ENCODE measurements at regions not wholly inside any gene's neighbourhood (a gene's known extent, or its start where the extent isn't known, plus 50 kb on each side); places are given as distances from the start of the nearest gene placed in this dataset.

DNA sequence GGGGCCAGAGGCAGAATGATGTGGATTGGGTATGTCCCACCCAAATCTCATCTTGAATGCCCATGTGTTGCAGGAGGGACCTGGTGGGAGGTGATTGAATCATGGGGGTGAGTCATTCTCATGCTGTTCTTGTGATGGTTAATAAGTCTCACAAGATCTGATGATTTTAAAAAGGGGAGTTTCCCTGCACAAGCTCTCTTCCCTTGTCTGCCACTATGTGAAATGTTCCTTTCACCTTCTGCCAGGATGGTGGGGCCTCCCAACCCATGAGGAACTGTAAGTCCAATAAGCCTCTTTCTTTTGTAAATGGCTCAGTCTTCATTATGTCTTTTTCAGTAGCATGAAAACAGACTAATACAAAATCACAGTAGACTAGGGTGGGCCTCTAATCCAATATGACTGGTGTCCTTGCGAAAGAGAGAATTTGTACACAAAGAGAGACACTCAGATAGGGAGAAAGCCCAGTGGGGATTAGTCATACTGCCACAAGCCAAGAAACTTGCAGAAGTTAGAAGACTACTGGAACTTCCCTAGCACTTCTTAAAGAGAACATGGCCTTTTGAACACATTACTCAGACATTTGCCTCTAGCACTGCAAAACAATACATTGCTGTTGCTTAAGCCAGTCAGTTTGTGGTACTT is 68.4 kb downstream of the ANXA1 start:
- Histone ChIP-seq H3K9me3 (no peaks in the 10 kb centered on the region), H3K4me3 (ENCODE audit: control insufficient read depth in 1 of 2, extremely low read depth in 1 of 2, low read length in 1 of 2) (no peak overlapping the region), H3K36me3 (ENCODE audit: control insufficient read depth in 2 of 2, extremely low read depth in 1 of 2, insufficient read depth in 1 of 2, low read length in 1 of 2) (no peaks in the 10 kb centered on the region), H3K27me3 (replicated peaks in 1 of 2; ENCODE audit: control insufficient read depth in 2 of 2, extremely low read depth in 1 of 2, insufficient read depth in 2 of 2, low read length in 1 of 2) (peaks cover 0 to 11% of the 10 kb centered on the region in 2 experiments), H3K4me1 (ENCODE audit: control insufficient read depth in 1 of 2, extremely low read depth in 1 of 2, insufficient read depth in 2 of 2, low read length in 2 of 2) (no peaks in the 10 kb centered on the region), H3K27ac (ENCODE audit: low read length) (no peak overlapping the region)
- Mint-ChIP-seq H3K4me3 (no peak overlapping the region), H3K27me3 (peaks cover 46 to 50% of the 10 kb centered on the region in 2 donors), H3K4me1 (no peaks in the 10 kb centered on the region), H3K36me3 (no peaks in the 10 kb centered on the region), H3K27ac (no peak overlapping the region), H3K9me3 (no peaks in the 10 kb centered on the region)
- ChIA-PET POLR2A (no interaction called here), CTCF (no interaction called here)
- no peak for ATAC-seq (replicated peaks in 1 of 4)
- 40% methylated on average over 1 of the region's 1 CpG for WGBS (ENCODE audit: insufficient coverage)
- peak in 1 of 35 experiments; percentile 11 for DNase-seq

DNA sequence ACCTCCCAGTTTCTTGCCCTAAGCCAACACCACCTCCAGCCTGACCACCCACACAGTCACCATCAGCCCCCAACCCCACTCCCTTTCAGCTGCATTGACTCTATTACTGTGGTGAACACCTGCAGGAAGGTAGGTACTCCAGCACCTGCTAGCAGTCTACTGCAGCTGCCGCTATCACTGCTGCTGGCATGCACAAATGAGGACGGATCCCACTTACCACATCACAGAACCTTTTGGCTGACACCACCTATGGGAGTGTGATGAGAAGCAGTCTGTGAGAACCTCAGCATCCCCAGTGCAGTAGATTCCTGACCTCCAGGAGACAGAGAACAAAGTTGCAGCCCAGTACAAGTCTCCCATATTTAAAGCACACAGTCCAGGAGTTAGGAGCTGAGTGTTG is 71.9 kb downstream of the ANXA1 start:
- H3K27me3 Mint-ChIP-seq, result peaks cover 34 to 45% of the 10 kb centered on the region in 2 donors
- H3K4me1 Mint-ChIP-seq, result no peaks in the 10 kb centered on the region
- WGBS (ENCODE audit: insufficient coverage), result no CpG with 5 or more reads among the region's 2 CpGs
- no peak overlapping the region for H3K27ac Mint-ChIP-seq
- Histone ChIP-seq H3K4me1 (ENCODE audit: control insufficient read depth in 1 of 2, extremely low read depth in 1 of 2, insufficient read depth in 2 of 2, low read length in 2 of 2) (no peaks in the 10 kb centered on the region), H3K4me3 (ENCODE audit: control insufficient read depth in 1 of 2, extremely low read depth in 1 of 2, low read length in 1 of 2) (no peak overlapping the region), H3K36me3 (ENCODE audit: control insufficient read depth in 2 of 2, extremely low read depth in 1 of 2, insufficient read depth in 1 of 2, low read length in 1 of 2) (no peaks in the 10 kb centered on the region), H3K9me3 (no peaks in the 10 kb centered on the region), H3K27me3 (replicated peaks in 1 of 2; ENCODE audit: control insufficient read depth in 2 of 2, extremely low read depth in 1 of 2, insufficient read depth in 2 of 2, low read length in 1 of 2) (peaks cover 0 to 12% of the 10 kb centered on the region in 2 experiments), H3K27ac (ENCODE audit: low read length) (no peak overlapping the region)
- DNase-seq (no peak), ATAC-seq (replicated peaks in 1 of 4) (no peak)
- H3K9me3 Mint-ChIP-seq, result no peaks in the 10 kb centered on the region
- ChIA-PET CTCF (no interaction called here), POLR2A (no interaction called here)
- no peak overlapping the region for H3K4me3 Mint-ChIP-seq
- H3K36me3 Mint-ChIP-seq, result no peaks in the 10 kb centered on the region

DNA sequence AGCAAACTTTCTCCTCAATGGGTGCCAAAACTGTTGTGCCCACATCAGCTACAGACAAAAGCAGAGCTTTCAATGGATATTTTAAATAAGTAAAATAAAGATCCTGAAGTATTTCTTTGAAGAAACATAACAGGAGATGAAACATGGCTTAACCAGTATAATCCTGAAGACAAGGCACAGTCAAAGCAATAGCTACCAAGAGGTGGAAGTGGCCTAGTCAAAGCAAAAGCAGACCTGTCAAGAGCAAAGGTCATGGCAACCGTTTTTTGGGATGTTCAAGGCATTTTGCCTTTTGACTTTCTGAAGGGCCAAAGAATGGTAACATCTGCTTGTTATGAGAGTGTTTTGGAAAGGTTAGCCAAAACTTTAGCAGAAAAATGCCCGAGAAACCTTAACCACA is 77.9 kb downstream of the ANXA1 start:
- Mint-ChIP-seq H3K4me1 (no peaks in the 10 kb centered on the region), H3K27ac (no peak overlapping the region), H3K9me3 (no peaks in the 10 kb centered on the region), H3K36me3 (no peaks in the 10 kb centered on the region), H3K4me3 (no peak overlapping the region), H3K27me3 (peaks cover 8 to 9% of the 10 kb centered on the region in 2 donors)
- Histone ChIP-seq H3K36me3 (ENCODE audit: control insufficient read depth in 2 of 2, extremely low read depth in 1 of 2, insufficient read depth in 1 of 2, low read length in 1 of 2) (no peaks in the 10 kb centered on the region), H3K27ac (ENCODE audit: low read length) (no peak overlapping the region), H3K4me3 (ENCODE audit: control insufficient read depth in 1 of 2, extremely low read depth in 1 of 2, low read length in 1 of 2) (no peak overlapping the region), H3K9me3 (no peaks in the 10 kb centered on the region), H3K4me1 (ENCODE audit: control insufficient read depth in 1 of 2, extremely low read depth in 1 of 2, insufficient read depth in 2 of 2, low read length in 2 of 2) (no peaks in the 10 kb centered on the region), H3K27me3 (replicated peaks in 1 of 2; ENCODE audit: control insufficient read depth in 2 of 2, extremely low read depth in 1 of 2, insufficient read depth in 2 of 2, low read length in 1 of 2) (peaks cover 0 to 2% of the 10 kb centered on the region in 2 experiments)
- ChIA-PET POLR2A (no interaction called here), CTCF (no interaction called here)
- WGBS (ENCODE audit: insufficient coverage), result 17% methylated on average over 1 of the region's 2 CpGs
- DNase-seq (no peak), ATAC-seq (replicated peaks in 1 of 4) (no peak)

DNA sequence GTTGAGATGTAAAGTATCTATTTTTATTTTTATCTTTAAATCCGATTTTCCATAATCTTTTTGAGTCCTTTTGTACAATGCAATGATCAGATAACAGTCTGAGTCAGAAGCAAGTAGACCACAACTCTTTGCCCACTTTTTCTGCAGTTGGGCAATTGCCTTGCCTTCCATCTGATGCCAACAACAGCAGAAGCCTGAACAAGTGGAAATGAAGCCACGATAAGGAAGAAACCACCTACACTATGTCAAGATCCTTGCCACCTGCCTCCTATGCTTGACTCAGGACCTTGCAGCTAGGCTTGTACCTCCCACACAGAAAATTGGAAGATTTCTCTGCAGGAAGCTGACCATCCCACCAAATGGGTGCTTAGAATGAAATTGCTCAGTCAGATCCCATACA is 78.6 kb downstream of the ANXA1 start:
- peaks cover 0 to 2% of the 10 kb centered on the region in 2 experiments for H3K27me3 ChIP-seq (replicated peaks in 1 of 2; ENCODE audit: control insufficient read depth in 2 of 2, extremely low read depth in 1 of 2, insufficient read depth in 2 of 2, low read length in 1 of 2)
- 67% methylated on average over 1 of the region's 2 CpGs for WGBS (ENCODE audit: insufficient coverage)
- H3K27ac ChIP-seq (ENCODE audit: low read length), result no peak overlapping the region
- no peaks in the 10 kb centered on the region for H3K4me1 Mint-ChIP-seq
- ChIA-PET CTCF (no interaction called here), POLR2A (no interaction called here)
- no peaks in the 10 kb centered on the region for H3K9me3 ChIP-seq
- DNase-seq (no peak), ATAC-seq (replicated peaks in 1 of 4) (no peak)
- H3K4me3 Mint-ChIP-seq, result no peak overlapping the region
- H3K27ac Mint-ChIP-seq, result no peak overlapping the region
- H3K36me3 ChIP-seq (ENCODE audit: control insufficient read depth in 2 of 2, extremely low read depth in 1 of 2, insufficient read depth in 1 of 2, low read length in 1 of 2), result no peaks in the 10 kb centered on the region
- H3K4me1 ChIP-seq (ENCODE audit: control insufficient read depth in 1 of 2, extremely low read depth in 1 of 2, insufficient read depth in 2 of 2, low read length in 2 of 2), result no peaks in the 10 kb centered on the region
- H3K4me3 ChIP-seq (ENCODE audit: control insufficient read depth in 1 of 2, extremely low read depth in 1 of 2, low read length in 1 of 2), result no peak overlapping the region
- peaks cover 4% of the 10 kb centered on the region in 2 donors for H3K27me3 Mint-ChIP-seq
- no peaks in the 10 kb centered on the region for H3K9me3 Mint-ChIP-seq
- H3K36me3 Mint-ChIP-seq, result no peaks in the 10 kb centered on the region

DNA sequence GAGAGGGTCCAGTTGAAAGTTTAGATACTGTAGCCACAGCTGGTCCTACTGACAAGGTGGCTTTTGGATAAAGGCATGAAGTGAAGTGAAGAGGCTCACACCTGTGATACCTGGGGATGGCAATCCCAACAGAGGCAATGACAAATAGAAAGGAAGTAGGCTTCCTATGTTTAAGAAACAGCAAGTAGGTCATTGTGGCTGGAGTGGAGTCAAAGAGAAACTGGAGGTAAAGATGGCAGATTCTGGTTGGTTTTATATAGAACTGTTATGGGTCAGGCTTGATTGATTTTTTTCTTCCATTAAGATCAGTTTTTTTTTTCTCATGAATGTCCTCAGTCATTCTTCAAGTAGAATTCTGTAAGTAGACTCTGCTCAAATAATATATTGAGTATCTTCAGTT is 79.5 kb downstream of the ANXA1 start:
- ATAC-seq (replicated peaks in 1 of 4), result no peak

DNA sequence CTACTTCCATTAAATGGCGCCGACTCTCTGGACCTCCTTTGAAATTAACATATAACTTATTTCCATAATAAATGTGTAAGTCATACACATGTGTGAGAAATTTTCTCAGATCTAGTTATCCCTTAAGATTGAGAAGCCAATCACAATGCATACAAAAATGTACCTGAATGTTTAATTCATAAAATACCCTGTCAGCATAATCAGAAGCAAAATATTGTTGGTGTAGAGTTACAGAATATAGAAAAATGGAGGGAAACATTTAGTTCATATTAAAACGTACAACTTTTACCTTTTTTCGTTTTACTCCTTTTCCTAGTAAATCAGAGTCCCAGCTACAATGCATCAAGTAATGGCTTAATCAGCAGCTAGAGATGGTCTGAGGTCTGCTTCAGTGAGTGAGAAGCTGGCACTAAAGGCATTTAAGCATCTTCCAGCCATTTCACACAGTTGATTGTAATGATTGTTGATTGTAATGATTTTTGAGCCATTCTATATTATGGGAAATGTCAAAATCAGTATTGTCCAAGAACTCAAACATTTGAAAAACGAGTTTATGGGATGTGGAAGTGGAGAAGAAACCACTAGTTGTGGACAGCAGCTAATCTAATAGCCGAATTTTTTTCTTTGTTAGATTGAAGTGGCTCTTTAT is 81.8 kb downstream of the ANXA1 start:
- Histone ChIP-seq H3K27me3 (replicated peaks in 1 of 2; ENCODE audit: control insufficient read depth in 2 of 2, extremely low read depth in 1 of 2, insufficient read depth in 2 of 2, low read length in 1 of 2) (no peaks in the 10 kb centered on the region), H3K9me3 (no peaks in the 10 kb centered on the region), H3K4me3 (ENCODE audit: control insufficient read depth in 1 of 2, extremely low read depth in 1 of 2, low read length in 1 of 2) (no peak overlapping the region), H3K36me3 (ENCODE audit: control insufficient read depth in 2 of 2, extremely low read depth in 1 of 2, insufficient read depth in 1 of 2, low read length in 1 of 2) (no peaks in the 10 kb centered on the region), H3K27ac (ENCODE audit: low read length) (no peak overlapping the region), H3K4me1 (ENCODE audit: control insufficient read depth in 1 of 2, extremely low read depth in 1 of 2, insufficient read depth in 2 of 2, low read length in 2 of 2) (no peaks in the 10 kb centered on the region)
- ChIA-PET POLR2A (no interaction called here), CTCF (no interaction called here)
- ATAC-seq (replicated peaks in 1 of 4) (no peak), DNase-seq (no peak)
- H3K4me3 Mint-ChIP-seq, result no peak overlapping the region
- WGBS (ENCODE audit: insufficient coverage), result no CpG with 5 or more reads among the region's 6 CpGs
- H3K27ac Mint-ChIP-seq, result no peak overlapping the region
- no peaks in the 10 kb centered on the region for H3K9me3 Mint-ChIP-seq
- H3K36me3 Mint-ChIP-seq, result no peaks in the 10 kb centered on the region
- no peaks in the 10 kb centered on the region for H3K4me1 Mint-ChIP-seq
- peaks cover 8 to 15% of the 10 kb centered on the region in 2 donors for H3K27me3 Mint-ChIP-seq

More for the DNA sequence above, 79.5 kb downstream of the ANXA1 start:
- Mint-ChIP-seq H3K27me3 (peaks cover 6 to 7% of the 10 kb centered on the region in 2 donors), H3K4me3 (no peak overlapping the region), H3K36me3 (no peaks in the 10 kb centered on the region), H3K9me3 (no peaks in the 10 kb centered on the region), H3K27ac (no peak overlapping the region), H3K4me1 (no peaks in the 10 kb centered on the region)
- ChIA-PET CTCF (no interaction called here), POLR2A (no interaction called here)
- no peaks in the 10 kb centered on the region for H3K36me3 ChIP-seq (ENCODE audit: control insufficient read depth in 2 of 2, extremely low read depth in 1 of 2, insufficient read depth in 1 of 2, low read length in 1 of 2)
- DNase-seq, result no peak
- no peaks in the 10 kb centered on the region for H3K9me3 ChIP-seq
- no peak overlapping the region for H3K27ac ChIP-seq (ENCODE audit: low read length)
- no peaks in the 10 kb centered on the region for H3K4me1 ChIP-seq (ENCODE audit: control insufficient read depth in 1 of 2, extremely low read depth in 1 of 2, insufficient read depth in 2 of 2, low read length in 2 of 2)
- no peak overlapping the region for H3K4me3 ChIP-seq (ENCODE audit: control insufficient read depth in 1 of 2, extremely low read depth in 1 of 2, low read length in 1 of 2)
- no peaks in the 10 kb centered on the region for H3K27me3 ChIP-seq (replicated peaks in 1 of 2; ENCODE audit: control insufficient read depth in 2 of 2, extremely low read depth in 1 of 2, insufficient read depth in 2 of 2, low read length in 1 of 2)

DNA sequence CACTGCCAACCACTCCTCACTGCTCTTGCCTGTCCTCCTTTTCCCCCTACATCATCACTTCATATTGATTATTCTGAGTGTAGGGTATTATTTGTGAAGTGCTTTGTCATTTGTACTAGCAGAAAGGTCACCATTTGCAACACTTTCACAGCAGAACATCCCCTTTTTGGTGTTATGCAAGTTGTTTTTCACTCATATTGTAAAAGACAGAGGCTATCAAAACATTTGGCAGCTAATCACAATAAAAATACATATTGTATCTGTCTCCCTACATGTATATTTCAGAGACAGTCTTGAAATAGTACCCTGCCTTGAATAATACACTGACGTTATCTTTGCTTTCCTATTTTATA is 82.3 kb downstream of the ANXA1 start:
- Histone ChIP-seq H3K4me1 (ENCODE audit: control insufficient read depth in 1 of 2, extremely low read depth in 1 of 2, insufficient read depth in 2 of 2, low read length in 2 of 2) (no peaks in the 10 kb centered on the region), H3K27ac (ENCODE audit: low read length) (no peak overlapping the region), H3K27me3 (replicated peaks in 1 of 2; ENCODE audit: control insufficient read depth in 2 of 2, extremely low read depth in 1 of 2, insufficient read depth in 2 of 2, low read length in 1 of 2) (no peaks in the 10 kb centered on the region), H3K4me3 (ENCODE audit: control insufficient read depth in 1 of 2, extremely low read depth in 1 of 2, low read length in 1 of 2) (no peak overlapping the region), H3K36me3 (ENCODE audit: control insufficient read depth in 2 of 2, extremely low read depth in 1 of 2, insufficient read depth in 1 of 2, low read length in 1 of 2) (no peaks in the 10 kb centered on the region), H3K9me3 (no peaks in the 10 kb centered on the region)
- peaks cover 8 to 15% of the 10 kb centered on the region in 2 donors for H3K27me3 Mint-ChIP-seq
- ChIA-PET POLR2A (interaction anchor here in 1 of 2 donors (0.5 kb wide), 1 partner anchor 22 kb away, joined by 7 read pairs; no protein-coding TSS in a partner anchor), CTCF (no interaction called here)
- no peak overlapping the region for H3K27ac Mint-ChIP-seq
- no peaks in the 10 kb centered on the region for H3K9me3 Mint-ChIP-seq
- no CpG with 5 or more reads among the region's 1 CpG for WGBS (ENCODE audit: insufficient coverage)
- DNase-seq (no peak), ATAC-seq (replicated peaks in 1 of 4) (no peak)
- no peaks in the 10 kb centered on the region for H3K4me1 Mint-ChIP-seq
- H3K4me3 Mint-ChIP-seq, result no peak overlapping the region
- no peaks in the 10 kb centered on the region for H3K36me3 Mint-ChIP-seq

Measured in T-cell (primary cell).